GM18873 (cell line): ENCODE measurements at regions not wholly inside any gene's neighbourhood (a gene's known extent, or its start where the extent isn't known, plus 50 kb on each side); places are given as distances from the start of the nearest gene placed in this dataset.

Experiments
- ATAC-seq: cut with Tn5 transposase; IDR thresholded peaks from one replicate; pipeline ENCODE4 v1.9.1; 2021; ENCODE audit warnings: mild to moderate bottlenecking, moderate library complexity, moderate number of reproducible peaks; ENCODE audit not compliant: unreplicated experiment, low FRiP score

DNA sequence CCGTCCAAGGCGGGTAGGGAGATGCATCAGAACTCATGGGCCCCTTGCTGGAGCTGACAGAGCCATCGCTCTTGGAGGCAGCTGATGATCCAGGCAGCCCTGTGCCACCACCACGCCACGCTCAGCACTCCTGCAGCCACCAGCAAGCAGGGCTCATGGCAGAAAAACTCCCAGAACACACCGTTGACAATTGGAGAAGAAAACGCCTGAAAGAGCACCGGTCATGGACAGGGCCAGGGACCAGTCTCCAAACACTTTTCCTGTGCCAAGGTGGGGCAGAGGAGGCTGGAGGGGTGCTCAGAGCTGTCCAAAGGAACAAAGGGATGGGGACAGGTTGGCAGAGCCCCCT is 132.2 kb downstream of the FOXL1 start:
- ATAC-seq: no peak

DNA sequence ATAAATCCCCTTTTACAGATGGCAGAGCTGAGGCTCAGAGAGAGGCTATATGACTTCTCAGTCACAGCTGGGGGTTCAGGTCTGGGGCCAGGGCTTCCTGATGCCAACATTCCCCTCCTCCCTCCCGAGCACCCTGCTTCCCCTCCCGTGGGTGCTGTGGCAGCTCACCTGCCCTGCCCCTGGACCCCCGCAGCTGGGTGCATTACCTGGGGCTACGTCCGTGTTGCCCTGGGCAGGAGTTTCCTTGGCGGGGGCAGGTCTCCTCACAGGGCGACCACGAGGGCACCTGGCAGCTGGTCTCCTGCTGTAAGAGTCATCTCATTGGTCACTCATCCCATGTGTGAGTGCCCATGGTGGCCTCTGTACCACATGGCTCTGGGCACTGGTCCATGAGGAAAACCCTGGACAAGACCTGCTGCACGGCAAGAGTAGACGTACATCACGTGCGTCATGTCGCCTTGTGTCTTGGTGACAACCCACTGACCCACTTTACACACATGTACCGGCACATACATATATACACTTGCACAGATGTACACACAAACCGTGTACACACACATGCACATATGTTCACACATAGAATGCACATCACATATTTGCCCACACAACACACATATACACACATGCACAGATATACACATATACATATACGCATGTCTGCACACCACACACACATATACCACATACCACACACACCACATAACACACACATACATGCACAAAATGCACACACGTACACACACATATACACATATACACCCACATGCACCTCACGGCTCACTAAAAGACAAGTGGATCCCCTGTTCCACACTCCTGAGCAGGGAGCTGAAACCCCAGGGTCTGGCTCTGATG is 134.0 kb downstream of the FOXL1 start:
- no peak for ATAC-seq

DNA sequence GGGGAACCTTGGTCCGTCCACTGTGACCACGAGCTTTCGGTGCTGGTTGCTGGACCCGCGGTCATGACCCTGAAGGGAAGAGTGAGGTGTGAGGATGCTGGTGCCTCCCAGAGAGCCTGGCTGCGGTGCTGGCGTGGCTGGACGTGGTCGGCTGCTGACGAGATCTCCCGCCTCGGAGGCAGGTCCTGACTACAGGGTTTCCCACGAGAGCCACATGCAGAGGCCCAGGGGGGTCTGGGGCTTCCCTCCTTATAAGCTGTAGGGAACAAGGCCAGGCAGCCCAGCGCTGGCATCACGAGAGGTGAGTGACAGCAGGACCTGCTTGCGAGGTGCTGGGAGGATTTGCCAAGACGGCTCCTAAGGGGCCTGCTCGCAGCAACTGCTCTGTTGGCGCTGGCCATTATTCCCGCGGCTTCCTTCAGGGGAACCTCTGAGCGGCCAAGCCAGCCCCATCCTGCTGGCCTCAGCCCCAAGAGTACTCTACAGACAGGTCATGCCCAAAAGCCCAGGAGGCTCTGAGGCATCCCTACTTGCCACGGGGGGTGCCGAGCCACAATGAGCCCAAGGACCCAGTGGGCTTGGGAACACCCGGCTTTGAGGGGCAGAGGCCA is 134.8 kb downstream of the FOXL1 start:
- ATAC-seq: no peak

DNA sequence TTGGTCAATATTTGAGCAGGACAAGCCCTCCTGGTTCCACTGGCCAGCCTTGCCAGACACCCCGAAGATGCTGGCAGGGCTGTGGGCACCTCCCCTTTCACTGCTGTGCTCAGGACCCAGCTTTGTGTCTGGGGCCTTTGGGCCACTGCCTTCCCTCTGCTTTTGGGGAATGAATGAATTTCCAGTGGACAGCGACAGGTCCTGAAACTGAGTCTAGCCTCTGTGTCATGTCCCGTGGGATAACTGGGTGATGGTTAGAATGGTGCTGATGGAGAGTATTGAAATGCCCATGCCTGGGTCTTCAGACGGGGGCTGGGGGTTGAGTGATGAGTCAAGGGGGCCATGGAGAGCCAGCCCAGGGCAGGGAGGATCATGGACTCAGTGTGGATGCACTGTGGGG is 135.8 kb downstream of the FOXL1 start:
- no peak for ATAC-seq

DNA sequence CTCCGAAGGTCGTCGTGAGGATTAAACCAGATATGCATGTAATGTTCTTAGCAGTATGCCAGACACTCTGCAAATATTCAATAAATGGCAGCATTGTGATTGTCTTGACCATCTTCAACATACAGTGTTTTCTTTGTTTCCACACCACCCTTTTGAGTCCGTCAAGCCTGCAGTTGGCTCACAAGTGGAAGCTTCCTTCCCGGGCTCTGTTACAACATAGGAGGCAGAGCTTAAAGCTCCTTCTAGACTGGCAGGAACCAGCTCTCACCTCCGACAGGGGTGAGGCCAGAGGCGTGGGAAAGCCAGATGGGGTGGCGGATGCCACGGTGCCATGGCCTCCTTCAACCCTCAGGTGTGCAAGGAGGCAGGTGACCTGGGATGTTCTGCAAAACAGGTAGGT is 138.3 kb downstream of the FOXL1 start:
- no peak for ATAC-seq

DNA sequence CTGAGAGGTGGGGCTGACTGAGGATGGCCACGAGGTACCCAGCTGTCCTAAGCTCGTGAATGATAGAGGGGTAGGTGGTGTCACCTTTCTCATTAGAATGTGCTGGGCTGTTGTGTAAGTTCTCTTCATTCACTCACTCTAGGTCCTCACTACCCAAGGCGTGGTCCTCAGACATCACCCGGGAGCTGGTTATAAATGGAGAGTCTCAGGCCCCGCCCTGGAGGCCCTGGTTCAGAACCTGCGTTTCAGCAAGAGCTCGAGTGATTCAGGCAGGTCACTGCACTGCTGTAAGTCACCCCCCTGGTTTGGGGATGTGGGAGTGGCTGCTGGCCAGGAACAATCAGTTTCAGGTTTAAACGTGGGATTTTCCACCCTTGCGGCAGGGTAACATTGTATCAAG is 139.8 kb downstream of the FOXL1 start:
- no peak for ATAC-seq

DNA sequence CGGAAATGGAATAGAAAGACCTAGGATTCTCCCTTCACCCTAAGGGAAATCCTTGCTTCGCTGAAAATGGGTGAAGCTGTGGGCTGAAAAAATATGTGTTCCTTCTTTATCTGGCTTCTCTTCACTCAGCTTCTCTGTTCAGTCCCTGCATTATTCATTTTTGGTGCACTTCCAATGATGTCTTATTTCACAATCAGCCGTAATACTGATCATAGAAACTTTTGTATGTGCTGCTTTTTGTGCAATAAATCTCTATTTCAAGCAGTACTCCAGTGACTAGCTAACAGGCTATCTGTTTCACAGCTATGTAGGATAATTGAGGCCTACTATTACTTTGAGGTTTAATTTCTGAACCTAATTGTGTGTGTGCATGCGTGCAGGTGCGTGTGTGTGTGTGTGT is 144.6 kb downstream of the FOXL1 start:
- ATAC-seq: no peak

DNA sequence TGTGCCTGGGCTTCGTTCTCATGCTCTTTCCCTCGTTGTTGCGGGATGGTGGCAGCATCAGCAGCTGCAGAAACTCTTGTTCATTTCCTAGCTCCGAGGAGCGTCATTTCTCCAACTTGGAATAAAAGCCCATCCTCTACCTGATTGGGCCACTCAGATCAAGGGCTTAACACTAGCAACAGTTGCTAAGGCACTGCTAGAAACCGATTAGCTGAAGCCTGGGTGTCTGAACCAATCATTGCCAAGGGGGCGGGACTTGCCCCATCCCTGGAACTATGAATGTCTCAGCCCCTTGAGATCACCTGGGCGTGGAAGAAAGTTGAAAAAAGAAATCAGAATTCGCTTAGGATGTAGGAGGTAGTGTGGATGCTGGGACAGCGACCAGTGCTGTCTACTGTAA is 145.3 kb downstream of the FOXL1 start:
- no peak for ATAC-seq

DNA sequence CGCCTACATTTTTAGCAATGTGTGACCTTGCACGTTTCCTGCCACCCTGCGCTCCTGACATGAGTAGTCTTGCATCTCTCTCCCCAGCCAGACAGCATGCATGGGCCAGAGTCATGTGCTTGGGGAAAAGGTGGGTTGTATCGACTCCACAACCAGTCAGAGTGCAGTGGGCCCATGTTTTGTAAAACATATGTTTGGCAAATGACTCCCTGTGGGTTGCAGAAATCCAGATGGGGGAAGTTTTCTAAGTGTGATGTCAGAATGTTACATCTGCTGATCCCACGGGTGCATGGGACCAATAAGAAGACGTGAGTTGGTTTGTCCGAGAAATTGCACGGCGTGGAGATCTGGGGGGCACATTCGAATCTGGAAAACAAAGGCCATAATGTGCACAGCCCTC is 147.1 kb downstream of the FOXL1 start:
- ATAC-seq: no peak

DNA sequence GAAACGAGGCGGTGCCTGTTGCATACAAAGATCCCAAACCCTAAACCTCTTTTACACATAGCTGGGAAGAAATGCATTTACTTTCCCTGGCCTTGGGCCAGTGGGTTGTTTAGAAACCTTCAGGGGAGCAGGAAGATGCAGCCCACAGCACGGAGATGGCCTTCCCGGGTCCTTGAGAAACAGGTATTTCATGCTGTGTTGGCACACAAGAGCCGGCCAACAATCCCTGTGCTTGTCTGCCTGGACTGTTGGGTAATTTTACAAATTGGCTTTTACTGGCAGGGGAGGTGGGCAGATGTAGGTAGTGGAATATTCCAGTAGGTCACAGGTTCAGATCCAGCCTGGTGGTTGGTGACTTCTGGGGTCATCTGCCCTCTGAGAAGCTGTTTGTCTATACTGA is 148.0 kb downstream of the FOXL1 start:
- ATAC-seq: no peak

DNA sequence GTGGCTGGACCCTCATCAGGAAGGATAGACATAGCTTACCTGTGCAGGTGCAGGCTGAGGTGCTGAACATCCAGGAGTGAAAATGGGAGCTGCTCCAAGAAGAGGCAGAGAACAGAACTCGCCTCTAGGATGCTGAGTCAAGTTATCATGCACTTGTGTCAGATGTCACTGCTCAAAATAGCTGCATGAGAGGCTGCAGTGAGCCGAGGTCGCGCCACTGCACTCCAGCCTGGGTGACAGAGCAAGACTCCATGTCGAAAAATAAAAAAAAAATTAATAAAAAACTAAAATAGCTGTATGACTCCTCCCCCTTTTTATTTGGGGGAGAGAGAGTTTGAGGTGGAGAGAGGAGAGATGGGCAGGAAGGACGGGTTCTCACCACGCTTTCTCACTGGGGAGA is 148.8 kb downstream of the FOXL1 start:
- no peak for ATAC-seq

DNA sequence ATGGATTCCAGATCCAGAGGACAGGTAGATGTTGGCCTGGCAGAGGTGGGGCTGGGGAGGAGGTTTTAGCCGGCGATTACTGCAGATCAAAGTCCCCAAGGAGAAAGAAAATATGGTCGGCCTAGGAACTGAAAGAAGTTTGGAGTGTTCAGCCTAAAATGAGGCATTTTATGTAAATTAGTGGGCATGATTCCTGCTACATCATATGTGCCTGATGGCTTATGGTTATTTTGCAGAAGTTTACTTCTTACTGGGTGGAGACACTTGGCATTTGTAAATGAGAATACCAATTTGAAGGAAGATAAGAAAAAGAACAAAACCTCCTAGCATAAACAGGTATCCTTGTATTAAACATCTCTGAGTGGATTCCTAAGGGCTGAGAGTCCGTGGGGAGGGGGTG is 149.3 kb downstream of the FOXL1 start:
- no peak for ATAC-seq

DNA sequence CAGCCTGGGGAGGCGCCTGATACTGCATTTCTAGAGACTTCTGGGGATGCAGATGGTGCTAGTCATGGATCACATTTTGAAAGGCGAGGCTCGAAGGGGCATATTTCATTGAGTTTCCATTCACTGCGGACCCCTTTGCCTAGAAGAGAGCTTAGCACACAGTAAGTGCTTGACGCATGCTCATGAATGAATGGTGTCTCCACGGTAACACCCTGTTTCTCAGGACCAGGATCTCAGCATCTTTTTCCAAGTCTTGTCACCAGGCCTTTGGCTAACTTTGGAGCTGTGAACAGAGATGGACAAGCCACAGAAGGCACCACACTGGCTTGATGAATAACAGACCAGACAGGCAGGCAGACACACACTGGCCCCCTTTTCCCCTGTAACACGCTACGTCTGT is 151.3 kb downstream of the FOXL1 start:
- ATAC-seq: no peak

DNA sequence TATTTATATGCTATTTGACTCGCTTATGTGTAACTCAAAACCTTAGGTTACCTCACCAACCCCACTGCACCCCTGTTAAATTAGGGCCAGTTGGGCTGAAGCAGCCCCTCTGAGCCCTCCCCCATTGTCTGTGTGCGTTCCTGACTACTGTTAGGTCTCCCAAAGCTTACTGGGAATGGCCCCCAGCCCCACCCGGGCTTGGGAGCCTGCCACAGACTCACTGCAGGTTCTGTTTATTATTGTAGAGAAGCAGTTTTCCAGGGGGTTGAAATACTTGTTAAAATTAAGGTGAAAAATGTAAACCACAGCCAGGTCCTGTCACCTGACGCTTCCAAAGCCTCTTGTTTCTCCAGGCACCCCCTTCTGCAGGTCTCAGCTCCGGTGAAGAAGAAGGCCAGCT is 151.7 kb downstream of the FOXL1 start:
- ATAC-seq: no peak

DNA sequence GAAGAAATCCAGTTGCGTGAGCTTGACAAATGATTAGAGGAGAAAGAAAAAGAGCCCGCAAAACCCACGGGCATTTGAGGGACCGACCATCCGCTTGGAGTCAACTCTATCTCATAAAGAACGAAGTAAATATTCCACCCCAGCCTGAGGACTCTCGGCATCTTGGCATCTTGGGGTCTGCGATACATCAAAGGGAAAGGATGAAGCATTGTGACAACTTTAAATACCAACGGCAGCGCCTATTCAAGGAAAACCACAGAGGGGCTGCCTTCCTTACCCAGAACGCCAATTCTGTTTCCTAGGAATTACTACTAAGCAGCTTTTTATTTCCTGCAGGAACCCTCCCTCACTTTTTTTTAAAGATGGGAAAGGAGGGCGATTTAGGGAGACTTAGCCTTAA is 152.2 kb downstream of the FOXL1 start:
- ATAC-seq: no peak

DNA sequence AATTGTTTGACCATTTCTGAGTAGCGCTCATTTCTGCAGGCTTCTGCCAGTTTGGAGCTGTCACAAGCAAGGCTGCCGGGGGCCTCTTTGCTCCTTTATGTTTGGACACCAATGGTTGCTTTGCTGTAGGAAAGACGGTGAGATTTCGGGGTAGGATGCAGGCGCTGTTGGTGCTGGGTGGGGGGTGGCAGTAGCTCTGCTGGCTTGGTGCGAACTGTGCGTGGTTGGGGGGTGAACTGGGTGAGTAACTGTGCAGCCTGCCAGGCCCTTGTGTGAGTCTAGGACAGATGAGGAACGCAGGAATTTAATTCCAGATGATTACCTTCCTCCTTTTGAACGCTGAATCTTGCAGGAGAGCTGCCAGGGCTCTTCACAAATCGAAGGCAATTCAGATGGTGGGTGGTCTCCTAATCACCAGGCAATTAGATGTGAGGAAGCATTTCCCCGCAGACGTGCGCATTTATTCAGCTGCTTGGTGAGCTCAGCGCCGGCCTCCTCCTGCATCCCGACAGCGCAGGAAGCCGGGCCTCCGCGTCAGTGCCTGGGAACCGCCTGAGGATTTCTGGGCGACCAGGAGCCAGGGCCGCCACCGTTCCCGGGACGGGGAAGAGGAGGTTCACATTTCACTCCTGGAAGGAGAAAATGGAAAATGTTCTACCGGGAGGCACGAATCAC is 154.4 kb downstream of the FOXL1 start:
- ATAC-seq: no peak

DNA sequence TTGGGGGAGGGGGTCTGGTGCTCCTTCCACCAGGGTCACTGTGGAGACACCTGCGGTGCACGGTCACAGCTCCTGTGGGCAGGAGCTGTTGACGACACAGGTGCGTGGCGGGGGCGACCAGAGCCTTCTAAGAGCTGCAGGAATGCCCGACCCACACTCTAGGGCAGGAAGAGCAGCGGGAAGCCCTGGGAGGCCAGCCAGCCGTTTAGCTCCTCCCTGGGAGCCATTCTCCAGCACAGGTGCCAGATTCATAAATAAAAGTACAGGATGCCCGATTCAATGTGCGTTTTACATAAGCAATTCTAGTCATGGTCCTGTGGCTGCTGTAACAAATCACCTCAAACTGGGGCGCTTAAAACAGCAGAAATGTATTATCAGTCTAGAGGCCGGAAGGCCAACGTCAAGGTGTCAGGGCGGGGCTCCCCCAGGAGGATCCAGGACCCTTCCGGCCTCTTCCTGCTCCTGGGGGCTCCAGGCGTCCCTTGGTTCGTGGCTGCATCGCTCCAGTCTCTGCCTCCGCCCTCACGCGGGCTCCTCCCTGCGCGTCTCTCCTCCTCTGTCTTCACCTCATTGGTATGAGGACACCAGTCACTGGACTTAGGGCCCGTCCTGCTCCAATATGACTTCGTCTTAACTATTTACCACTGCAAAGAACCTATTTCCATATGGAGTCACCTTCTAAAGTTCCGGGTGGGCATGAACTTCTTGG is 155.4 kb downstream of the FOXL1 start:
- ATAC-seq: no peak

DNA sequence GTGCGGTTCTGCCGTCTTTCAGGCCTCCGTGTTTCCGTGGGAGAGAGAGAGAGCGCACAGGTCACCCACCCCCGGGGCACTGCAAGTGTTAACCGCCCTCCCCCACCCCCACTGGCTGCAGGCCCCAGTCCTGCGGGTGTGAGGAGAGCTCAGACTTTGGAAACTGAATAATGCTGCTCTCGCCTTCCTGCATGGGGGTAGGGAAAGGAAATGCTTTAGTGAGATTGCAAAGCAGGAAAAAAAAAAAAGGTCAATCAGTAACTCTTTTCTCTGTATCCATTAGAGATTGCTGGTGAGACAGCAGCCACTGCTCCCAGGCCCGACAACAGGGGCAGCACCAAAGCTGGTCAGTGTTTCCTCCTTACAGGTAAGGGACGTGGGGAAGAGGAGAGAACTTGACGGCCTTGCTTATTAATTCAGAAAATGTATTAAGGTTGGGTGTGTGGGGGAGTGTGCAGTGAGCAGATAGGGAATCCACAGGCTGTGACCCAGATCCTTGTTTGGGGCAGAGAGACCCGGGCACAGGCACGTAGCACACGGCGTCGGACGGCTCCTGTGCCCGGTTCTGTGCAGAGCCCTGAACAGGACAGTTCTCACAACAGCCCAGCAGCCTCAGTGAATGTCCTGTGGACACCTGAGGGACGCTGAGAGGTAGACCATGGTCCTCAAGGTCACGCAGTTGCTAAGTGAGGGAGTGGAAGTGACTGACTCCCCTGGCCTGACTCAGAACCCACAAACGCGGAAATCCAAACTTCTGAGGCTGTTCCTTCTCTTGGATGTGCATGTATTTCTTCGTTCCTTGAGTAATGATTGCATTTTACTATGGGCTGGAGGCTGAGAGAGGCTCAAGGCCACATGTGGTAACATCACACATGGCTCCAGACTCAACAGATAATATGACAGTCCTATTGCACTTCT is 156.5 kb downstream of the FOXL1 start:
- no peak for ATAC-seq

DNA sequence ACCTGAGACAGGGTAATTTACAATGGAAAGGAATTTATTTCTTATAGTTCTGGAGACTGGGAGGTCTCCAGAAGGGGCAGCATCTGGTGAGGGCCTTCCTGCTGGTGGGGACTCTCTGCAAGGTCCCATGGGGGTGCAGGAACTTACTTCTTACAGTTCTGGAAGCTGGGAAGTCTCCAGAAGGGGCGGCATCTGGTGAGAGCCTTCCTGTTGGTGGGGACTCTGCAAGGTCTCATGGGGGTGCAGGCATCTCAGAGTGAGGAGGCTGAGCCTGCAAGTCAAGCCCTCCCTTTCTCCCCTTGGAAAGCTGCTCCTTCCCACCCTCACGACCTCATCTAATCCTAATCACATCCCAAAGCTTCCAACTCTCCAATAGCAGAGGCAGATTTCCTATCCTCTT is 157.4 kb downstream of the FOXL1 start:
- no peak for ATAC-seq

DNA sequence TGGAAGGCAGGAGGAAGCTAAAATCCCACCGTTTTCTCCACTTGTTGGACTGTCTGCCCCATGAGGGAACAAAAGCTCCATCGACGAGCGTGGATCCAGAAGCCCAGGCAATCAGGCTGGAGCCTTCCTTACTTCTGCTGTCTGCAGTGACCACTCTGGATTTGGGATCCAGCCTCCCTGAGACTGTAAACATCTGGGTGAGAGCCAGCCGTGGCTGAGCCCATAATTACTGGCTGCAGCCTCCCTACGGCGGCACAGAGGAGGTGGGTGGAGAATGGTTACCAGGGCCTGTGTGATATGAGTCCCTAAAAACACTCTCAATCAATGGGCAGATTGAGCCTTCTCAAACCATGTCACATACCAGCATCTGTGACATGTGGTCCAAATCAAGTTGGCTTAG is 158.2 kb downstream of the FOXL1 start:
- ATAC-seq: no peak
